Ovary (tissue), 3 donors: ENCODE measurements at regions not wholly inside any gene's neighbourhood (a gene's known extent, or its start where the extent isn't known, plus 50 kb on each side); places are given as distances from the start of the nearest gene placed in this dataset.

Experiments
- CTCF ChIP-seq, 3 donors: fragments of 450-650 bp in 2 of 3; fragments of 200-600 bp in 1 of 3; IDR thresholded peaks; one replicate each; pipeline versions ENCODE4 v1.5.1 to v1.8.0; 2016 to 2022; ENCODE audit warnings: antibody characterized with exemption in 3 of 3, mild to moderate bottlenecking in 1 of 3
- EP300 ChIP-seq: sonication (generic); formaldehyde crosslinking; IDR thresholded peaks from one replicate; pipeline ENCODE4 v1.6.1; 2017; ENCODE audit warnings: antibody characterized with exemption
- donor health status: DM: no; HTN: no; CAD: no.

GRCh38 chr20:51955756-51956155 lies 153.4 kb upstream of the SALL4 start:
- TF ChIP-seq CTCF (IDR thresholded peaks at IDR 0.05), result no peak
- TF ChIP-seq EP300, result no peak
